Lower lobe of right lung (tissue), 2 donors: ENCODE measurements at regions not wholly inside any gene's neighbourhood (a gene's known extent, or its start where the extent isn't known, plus 50 kb on each side); places are given as distances from the start of the nearest gene placed in this dataset.

Experiments used
- ATAC-seq, 2 donors: fragments of 200-7000 bp; cut with Tn5 transposase; one replicate each; pipeline ENCODE4 v1.9.1; 2020 to 2022; ENCODE audit warnings: mild to moderate bottlenecking in 2 of 2, moderate library complexity in 2 of 2
- DNase-seq: peaks from one replicate; pipeline ENCODE4 v3.0.0-alpha.2; 2020
- H3K27ac ChIP-seq: fragments of 200-600 bp; one replicate; pipeline ENCODE4 v1.8.0; 2022
- H3K27me3 ChIP-seq: fragments of 200-600 bp; one replicate; pipeline ENCODE4 v1.8.0; 2022; ENCODE audit warnings: low read depth
- H3K36me3 ChIP-seq: fragments of 200-600 bp; one replicate; pipeline ENCODE4 v1.8.0; 2022; ENCODE audit warnings: mild to moderate bottlenecking
- H3K4me1 ChIP-seq: fragments of 200-600 bp; one replicate; pipeline ENCODE4 v1.8.0; 2022
- H3K4me3 ChIP-seq: fragments of 200-600 bp; one replicate; pipeline ENCODE4 v1.8.0; 2022; ENCODE audit warnings: mild to moderate bottlenecking
- H3K9me3 ChIP-seq: fragments of 200-600 bp; one replicate; pipeline ENCODE4 v1.8.0; 2022
- intact Hi-C: fragments of 100-400 bp; cut with DNase I; formaldehyde crosslinking; loops from one replicate; pipeline ENCODE4 v1.11.0; 2022
- TF ChIP-seq, protein P1 (sequence below): fragments of 200-600 bp; IDR thresholded peaks from one replicate; pipeline ENCODE4 v1.8.0; 2022; ENCODE audit warnings: antibody characterized with exemption, mild to moderate bottlenecking
- donor health status: DM: no; HTN: yes; CAD: no; lungs with severe emphysema.

DNA sequence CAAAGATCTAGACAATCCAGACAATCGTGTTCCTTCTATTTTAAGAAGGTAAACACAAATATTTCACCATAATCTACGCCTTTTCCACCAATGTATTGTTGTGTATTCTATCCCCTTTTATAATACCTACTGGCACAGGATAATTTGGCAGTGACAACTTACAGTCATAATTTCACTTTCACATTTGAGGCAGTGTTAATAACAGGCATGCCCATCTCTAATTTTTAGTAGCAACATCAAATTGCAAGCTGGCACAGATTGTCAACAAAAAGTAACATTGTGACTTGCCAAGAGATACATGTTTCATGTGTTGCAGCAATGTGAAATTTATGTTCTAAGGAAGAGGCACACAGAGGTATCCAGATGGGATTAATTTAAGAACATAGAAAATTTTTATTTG, 912.5 kb upstream of the PABPC4L start:
- ATAC-seq (no peak), DNase-seq (no peak)
- Histone ChIP-seq H3K27ac (no peak overlapping the region), H3K4me1 (no peaks in the 10 kb centered on the region), H3K27me3 (no peaks in the 10 kb centered on the region), H3K9me3 (no peaks in the 10 kb centered on the region), H3K4me3 (no peak overlapping the region), H3K36me3 (no peaks in the 10 kb centered on the region)
- TF ChIP-seq, protein P1, sequence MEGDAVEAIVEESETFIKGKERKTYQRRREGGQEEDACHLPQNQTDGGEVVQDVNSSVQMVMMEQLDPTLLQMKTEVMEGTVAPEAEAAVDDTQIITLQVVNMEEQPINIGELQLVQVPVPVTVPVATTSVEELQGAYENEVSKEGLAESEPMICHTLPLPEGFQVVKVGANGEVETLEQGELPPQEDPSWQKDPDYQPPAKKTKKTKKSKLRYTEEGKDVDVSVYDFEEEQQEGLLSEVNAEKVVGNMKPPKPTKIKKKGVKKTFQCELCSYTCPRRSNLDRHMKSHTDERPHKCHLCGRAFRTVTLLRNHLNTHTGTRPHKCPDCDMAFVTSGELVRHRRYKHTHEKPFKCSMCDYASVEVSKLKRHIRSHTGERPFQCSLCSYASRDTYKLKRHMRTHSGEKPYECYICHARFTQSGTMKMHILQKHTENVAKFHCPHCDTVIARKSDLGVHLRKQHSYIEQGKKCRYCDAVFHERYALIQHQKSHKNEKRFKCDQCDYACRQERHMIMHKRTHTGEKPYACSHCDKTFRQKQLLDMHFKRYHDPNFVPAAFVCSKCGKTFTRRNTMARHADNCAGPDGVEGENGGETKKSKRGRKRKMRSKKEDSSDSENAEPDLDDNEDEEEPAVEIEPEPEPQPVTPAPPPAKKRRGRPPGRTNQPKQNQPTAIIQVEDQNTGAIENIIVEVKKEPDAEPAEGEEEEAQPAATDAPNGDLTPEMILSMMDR, result no peak
- intact Hi-C loops, result no loop called here

DNA sequence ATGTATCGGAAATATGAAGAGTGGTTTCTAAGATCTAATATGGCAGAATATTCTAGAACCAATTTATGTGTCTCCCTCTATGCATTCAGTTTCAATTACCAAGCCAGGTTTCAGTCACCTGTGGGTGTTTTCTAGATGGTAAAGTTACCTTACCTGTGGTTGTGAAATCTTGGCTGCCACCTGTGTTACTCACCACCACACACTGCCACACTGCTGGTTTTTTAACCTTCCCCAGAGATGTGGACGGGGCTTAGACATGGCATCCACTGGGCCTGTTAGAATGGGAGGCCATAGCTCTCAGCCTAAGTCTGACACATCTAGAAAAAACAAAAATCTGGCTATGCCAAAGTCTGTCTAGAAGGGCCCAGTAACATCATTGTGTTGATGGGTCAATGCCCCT, 896.5 kb upstream of the PABPC4L start:
- H3K27me3 ChIP-seq, result no peaks in the 10 kb centered on the region
- H3K4me3 ChIP-seq, result no peak overlapping the region
- H3K36me3 ChIP-seq, result no peaks in the 10 kb centered on the region
- no peaks in the 10 kb centered on the region for H3K4me1 ChIP-seq
- DNase-seq (no peak), ATAC-seq (no peak)
- H3K9me3 ChIP-seq, result no peaks in the 10 kb centered on the region
- TF ChIP-seq, protein P1, result no peak
- no peak overlapping the region for H3K27ac ChIP-seq
- intact Hi-C loops, result no loop called here

DNA sequence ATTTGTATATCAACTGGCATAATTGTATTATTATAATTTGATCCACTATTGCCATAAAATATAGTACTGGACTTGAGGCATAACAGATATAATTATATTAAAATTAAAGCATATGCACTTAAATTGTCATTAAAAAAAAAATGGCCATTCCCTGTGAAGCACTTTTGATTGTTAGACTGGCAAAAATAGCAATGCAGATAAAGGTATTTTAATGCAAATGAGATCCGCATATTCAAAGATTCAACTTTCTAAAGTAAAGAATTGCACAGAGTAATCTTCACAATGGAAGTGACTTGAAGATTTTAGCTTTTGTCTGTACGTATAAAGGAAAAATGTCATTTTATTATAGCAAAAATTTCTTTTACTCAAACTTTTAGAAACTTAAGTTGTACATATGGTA, 871.8 kb upstream of the PABPC4L start:
- TF ChIP-seq, protein P1, result no peak
- H3K9me3 ChIP-seq, result peaks cover 5% of the 10 kb centered on the region
- no peaks in the 10 kb centered on the region for H3K27me3 ChIP-seq
- no peaks in the 10 kb centered on the region for H3K36me3 ChIP-seq
- intact Hi-C loops, result no loop called here
- ATAC-seq (no peak), DNase-seq (no peak)
- H3K27ac ChIP-seq, result no peak overlapping the region
- no peaks in the 10 kb centered on the region for H3K4me1 ChIP-seq
- no peak overlapping the region for H3K4me3 ChIP-seq

DNA sequence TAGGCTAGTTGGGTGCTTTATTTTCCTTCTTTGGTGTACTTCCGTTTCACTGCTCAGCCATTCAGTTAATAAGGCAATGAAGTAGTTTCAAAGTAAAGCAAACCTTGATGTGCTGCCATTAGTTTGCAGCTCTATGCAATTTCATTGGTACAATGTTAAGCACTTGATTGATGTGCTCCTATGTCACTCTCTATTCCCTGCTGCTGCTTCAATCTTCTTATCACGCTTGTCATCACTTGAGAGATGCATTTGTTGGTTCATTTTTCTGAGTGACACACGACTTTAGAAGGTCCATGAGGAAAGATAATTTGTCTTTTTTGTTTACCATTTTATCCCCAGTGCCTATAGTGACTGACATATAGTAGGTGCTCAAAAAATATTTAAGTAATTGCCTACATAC, 871.0 kb upstream of the PABPC4L start:
- Histone ChIP-seq H3K36me3 (no peaks in the 10 kb centered on the region), H3K4me1 (no peaks in the 10 kb centered on the region), H3K9me3 (peaks cover 5% of the 10 kb centered on the region), H3K27ac (no peak overlapping the region), H3K4me3 (no peak overlapping the region), H3K27me3 (no peaks in the 10 kb centered on the region)
- DNase-seq, result no peak
- intact Hi-C loops, result no loop called here
- no peak for ATAC-seq
- TF ChIP-seq, protein P1, result no peak

DNA sequence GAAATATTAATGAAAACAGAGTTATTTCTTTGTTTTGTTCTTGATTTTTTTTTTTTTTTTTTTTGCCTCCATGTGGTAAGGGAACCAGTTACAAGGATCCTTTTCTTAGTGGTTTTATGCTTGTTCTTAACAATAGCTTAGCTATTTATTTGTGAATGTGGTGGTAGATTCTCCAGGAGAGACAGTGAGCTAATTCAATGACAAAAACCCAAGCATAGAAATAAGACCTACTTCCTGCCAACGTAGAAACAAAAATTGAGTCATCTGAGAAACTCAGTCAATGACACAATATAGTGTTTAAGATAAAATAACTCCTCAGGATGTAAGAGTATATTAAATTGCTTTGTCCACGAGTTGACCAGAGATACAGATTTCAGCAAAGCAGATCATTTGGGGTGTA, 863.8 kb upstream of the PABPC4L start:
- intact Hi-C loops, result no loop called here
- no peak overlapping the region for H3K27ac ChIP-seq
- no peak for DNase-seq

More for the DNA sequence above, 863.8 kb upstream of the PABPC4L start:
- H3K36me3 ChIP-seq, result no peaks in the 10 kb centered on the region
- no peaks in the 10 kb centered on the region for H3K4me1 ChIP-seq
- H3K27me3 ChIP-seq, result no peaks in the 10 kb centered on the region
- TF ChIP-seq, protein P1, result no peak
- no peak for ATAC-seq
- no peaks in the 10 kb centered on the region for H3K9me3 ChIP-seq
- H3K4me3 ChIP-seq, result no peak overlapping the region
